Breast epithelium (tissue), 3 donors: ENCODE measurements at regions not wholly inside any gene's neighbourhood (a gene's known extent, or its start where the extent isn't known, plus 50 kb on each side); places are given as distances from the start of the nearest gene placed in this dataset.
"Not testable (repeated sequence)": the region's sequence is repeated elsewhere in the genome, so short reads cannot be mapped to it uniquely, and the experiment has no call there.

ENCODE experiments used
- POLR2A ChIP-seq: fragments of 450-650 bp; IDR thresholded peaks from one replicate; pipeline ENCODE4 v1.6.1; 2016; ENCODE audit warnings: antibody characterized with exemption, mild to moderate bottlenecking, moderate library complexity
- POLR2AphosphoS5 ChIP-seq, 3 donors: sonication (generic); formaldehyde crosslinking; IDR thresholded peaks; one replicate each; pipeline ENCODE4 v1.6.1; 2017; ENCODE audit warnings: antibody characterized with exemption in 3 of 3
- TF ChIP-seq, protein P1 (sequence below), 3 donors: fragments of 450-650 bp; IDR thresholded peaks; one replicate each; pipeline ENCODE4 v1.5.1; 2016 to 2017; ENCODE audit warnings: antibody characterized with exemption in 3 of 3, mild to moderate bottlenecking in 3 of 3, moderate library complexity in 3 of 3

GRCh38 chr6:126220901-126221300, 119.0 kb upstream of the CENPW start:
- TF ChIP-seq, protein P1, sequence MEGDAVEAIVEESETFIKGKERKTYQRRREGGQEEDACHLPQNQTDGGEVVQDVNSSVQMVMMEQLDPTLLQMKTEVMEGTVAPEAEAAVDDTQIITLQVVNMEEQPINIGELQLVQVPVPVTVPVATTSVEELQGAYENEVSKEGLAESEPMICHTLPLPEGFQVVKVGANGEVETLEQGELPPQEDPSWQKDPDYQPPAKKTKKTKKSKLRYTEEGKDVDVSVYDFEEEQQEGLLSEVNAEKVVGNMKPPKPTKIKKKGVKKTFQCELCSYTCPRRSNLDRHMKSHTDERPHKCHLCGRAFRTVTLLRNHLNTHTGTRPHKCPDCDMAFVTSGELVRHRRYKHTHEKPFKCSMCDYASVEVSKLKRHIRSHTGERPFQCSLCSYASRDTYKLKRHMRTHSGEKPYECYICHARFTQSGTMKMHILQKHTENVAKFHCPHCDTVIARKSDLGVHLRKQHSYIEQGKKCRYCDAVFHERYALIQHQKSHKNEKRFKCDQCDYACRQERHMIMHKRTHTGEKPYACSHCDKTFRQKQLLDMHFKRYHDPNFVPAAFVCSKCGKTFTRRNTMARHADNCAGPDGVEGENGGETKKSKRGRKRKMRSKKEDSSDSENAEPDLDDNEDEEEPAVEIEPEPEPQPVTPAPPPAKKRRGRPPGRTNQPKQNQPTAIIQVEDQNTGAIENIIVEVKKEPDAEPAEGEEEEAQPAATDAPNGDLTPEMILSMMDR (IDR thresholded peaks at IDR 0.05): not testable (repeated sequence)
- not testable (repeated sequence) for TF ChIP-seq POLR2A; POLR2AphosphoS5 (IDR thresholded peaks at IDR 0.05)
